ENCODE measurements at regions not wholly inside any gene's neighbourhood (a gene's known extent, or its start where the extent isn't known, plus 50 kb on each side); places are given as distances from the start of the nearest gene placed in this dataset.

GRCh38 chr17:72574675-72575510 is 454.1 kb downstream of the SOX9 start:
- TF ChIP-seq CSDC2 (CRISPR knock-in tag; IDR thresholded peaks at IDR 0.05) (no peak), ZFP3 (CRISPR knock-in tag; IDR thresholded peaks at IDR 0.05) (no peak), ZNF565 (CRISPR knock-in tag; conservative IDR thresholded peaks at IDR 0.05; ENCODE audit: low read depth) (no peak), ZNF8 (CRISPR knock-in tag; IDR thresholded peaks at IDR 0.05) (no peak), PATZ1 (CRISPR knock-in tag; IDR thresholded peaks at IDR 0.05; ENCODE audit: borderline replicate concordance) (no peak), PPARA (CRISPR knock-in tag; IDR thresholded peaks at IDR 0.05; ENCODE audit: borderline replicate concordance) (no peak), TCF4 (CRISPR knock-in tag; IDR thresholded peaks at IDR 0.05; ENCODE audit: borderline replicate concordance) (no peak)
